Endometrial microvascular endothelial cells (primary cell): ENCODE measurements at regions not wholly inside any gene's neighbourhood (a gene's known extent, or its start where the extent isn't known, plus 50 kb on each side); places are given as distances from the start of the nearest gene placed in this dataset.

ENCODE experiments used
- in situ Hi-C: cut with HindIII; loops from 2 replicates; pipeline ENCODE4 v1.10.0; 2017; ENCODE audit warnings: low sequenced_read_pairs, low pct_unique_long_range_greater_than_20kb; ENCODE audit errors: inconsistent ontology term

DNA sequence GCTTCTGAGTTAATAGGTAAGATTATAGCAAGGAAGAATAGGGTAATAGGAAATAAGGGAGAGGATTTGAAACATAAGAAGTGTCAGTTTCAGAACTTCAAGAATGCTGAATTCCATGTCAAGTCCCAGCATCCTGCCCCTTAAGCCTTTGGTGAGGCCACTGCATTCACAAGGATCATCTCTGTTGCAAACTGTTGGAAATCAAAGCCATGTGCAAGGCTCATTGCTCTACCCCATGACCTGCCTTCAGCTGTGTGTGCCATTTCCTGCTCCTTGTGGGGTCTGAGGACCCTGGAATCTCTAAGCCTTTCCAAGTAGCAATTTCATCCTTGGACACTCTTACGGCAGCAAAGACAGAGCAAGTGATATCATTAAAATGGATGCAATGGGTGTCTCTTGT, 203.0 kb downstream of the CDC5L start:
- in situ Hi-C loops: no loop called here

DNA sequence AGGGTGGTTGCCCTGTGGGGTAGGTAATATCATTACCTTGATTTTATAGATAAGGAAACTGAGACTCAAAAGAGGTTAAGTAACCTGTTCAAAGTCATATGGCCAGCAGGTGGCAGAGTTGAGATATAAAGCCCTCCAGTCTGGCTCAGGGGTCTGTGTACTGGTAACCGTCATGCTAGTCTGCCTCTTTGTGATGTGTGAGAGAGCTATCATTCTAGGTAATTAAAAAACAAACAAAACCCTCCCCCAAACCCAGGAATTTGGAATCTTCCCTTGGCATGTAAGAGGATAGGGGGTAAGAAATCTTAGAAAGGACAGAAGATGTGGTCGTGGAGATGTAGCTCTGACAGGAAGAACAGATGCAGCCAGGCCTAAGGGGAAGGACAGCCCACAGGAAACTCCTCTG, 206.0 kb downstream of the CDC5L start:
- in situ Hi-C loops: no loop called here

DNA sequence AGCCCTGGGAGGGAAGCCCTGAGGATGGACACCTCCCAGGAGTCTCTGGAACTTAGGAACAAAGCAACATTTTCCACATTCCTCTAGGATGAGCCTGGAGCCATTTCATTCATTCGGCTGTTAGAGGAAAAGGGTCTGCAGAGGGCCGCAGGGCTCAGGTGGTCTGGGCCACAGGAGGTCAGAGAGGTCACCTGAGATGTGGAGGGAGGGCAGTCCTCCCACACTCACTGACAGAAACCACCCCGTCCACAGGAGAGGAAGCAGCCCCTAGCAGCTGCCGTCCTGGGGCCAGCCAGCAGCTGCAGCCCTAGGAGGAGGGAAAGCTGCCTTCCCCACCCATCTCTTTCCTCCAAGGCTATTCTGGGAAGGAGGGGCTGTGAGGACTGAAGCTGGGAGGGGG, 207.0 kb downstream of the CDC5L start:
- in situ Hi-C loops: no loop called here

DNA sequence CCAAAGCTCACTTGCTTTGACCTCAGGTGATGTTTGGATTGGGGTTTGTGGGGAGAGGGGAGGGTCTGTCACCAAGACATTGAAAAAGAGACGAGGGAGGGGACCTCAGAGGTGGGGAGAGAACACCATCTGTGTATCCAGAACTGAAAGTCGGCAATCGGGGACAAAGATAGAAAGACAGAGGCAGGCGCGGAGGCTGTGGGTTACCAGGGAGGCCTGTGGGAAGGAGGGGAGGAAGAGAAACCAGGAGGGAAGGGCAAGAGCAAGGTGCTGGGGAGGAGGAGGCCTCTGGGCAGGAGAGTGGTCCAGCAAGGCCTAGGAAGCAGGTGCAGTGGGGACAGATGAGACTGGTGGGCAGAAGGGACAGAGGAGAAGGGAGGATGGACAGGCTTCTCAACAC, 211.2 kb downstream of the CDC5L start:
- in situ Hi-C loops: no loop called here

DNA sequence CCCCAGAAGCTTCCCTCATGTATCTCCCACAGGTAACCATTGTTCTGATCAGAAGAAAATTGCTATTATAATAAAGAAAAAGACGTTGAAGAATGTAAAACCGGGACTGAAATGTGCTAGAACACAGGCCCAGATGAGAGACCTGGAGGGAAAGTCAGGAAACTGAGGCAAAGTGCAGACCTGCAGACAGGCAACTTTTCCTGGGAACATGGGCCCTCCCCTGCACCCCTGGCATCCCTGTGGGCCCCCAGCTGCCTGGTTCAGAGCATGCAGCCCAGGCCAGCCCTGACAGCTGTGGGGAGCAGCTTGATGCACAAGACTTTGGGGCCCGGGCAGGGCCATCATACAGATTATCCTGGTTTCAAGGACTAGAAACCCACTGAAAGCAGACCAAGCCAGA, 212.2 kb downstream of the CDC5L start:
- in situ Hi-C loops: no loop called here

DNA sequence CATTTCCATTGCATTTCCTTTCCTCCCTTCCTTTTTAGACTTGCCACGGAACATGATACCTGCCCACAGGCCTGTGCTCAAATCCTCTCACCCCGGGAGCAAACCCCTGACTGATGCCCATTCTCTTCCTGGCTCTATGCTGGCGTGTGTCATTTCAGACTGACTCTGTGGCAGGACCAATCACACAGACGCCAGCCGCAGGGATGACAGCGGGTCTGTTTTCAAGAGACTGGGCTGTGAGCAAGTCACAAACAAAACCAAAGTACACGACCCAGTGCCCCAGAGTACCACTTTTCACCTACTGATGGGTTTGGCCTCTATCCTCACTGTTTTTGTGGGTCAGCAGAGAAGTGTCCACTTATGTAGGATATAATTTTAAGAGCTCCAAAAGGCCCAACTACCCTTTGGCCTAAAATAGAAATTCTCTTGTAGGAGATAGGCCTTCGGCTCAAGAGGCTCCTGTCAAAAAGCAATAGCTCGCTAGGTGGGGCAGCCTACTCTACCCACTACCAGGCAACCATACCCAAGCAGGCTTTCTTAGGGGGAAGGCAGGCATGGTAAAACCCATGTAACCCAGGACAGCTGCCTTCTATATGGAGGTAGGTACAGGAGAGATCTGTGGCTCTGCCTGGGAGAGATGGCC, 215.7 kb downstream of the CDC5L start:
- in situ Hi-C loops: no loop called here

DNA sequence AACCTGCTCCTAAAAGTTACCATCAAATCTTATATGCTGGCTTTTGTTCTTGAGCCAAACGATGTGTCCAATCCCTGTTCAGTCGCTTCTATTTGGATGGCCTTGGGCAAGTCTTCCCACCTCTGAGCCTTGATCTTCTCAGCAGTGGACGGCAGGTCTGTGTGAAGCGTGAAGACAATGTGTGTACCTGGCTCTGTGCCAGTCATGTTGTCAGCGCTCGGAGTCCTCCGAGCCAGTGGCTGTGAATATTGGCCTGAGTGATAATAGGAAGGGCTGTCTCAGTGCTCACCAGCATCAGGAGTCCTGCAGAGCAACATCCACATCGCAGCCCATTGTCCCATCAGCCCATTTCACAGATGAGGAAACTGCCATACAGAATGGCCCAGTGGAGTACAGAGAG, 219.0 kb downstream of the CDC5L start:
- in situ Hi-C loops: no loop called here

DNA sequence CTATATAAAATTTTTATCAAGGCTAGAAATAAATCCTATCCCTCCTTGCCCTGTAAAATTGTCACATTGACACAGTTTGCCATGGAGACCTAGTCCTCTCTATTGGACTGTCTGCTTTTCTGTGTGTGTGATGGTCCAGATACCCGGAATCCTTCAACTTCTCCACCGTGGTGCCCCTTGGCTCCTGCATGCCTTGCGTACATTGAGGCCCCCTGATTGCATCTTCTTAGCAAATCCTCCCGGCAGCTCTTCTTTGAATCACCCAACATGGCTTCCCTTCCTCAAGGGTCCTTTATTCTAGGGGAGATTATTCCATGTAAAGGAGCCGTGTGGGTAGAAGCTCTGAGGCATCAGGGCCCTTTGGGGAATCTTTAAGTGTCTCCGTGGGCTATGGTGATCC, 219.5 kb downstream of the CDC5L start:
- in situ Hi-C loops: no loop called here

DNA sequence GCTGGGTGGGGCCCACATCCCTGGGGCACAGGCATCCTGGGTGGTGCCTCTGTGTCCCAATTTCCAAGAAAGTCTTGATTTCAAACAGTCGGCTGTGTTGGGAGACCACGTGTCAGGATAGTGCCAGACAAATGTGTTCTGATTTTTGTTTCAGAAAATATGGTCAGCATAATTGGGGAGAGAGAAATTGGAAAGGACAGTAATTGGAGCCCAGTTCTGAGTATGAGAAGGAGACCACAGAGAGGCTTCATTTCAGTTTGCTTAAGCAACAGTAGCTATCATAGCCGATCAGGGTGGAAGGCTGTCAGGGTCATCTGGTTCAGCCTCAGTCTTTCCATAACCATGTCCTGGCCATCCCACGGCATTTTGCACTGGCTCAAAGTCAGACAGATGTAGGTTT, 220.7 kb downstream of the CDC5L start:
- in situ Hi-C loops: no loop called here

DNA sequence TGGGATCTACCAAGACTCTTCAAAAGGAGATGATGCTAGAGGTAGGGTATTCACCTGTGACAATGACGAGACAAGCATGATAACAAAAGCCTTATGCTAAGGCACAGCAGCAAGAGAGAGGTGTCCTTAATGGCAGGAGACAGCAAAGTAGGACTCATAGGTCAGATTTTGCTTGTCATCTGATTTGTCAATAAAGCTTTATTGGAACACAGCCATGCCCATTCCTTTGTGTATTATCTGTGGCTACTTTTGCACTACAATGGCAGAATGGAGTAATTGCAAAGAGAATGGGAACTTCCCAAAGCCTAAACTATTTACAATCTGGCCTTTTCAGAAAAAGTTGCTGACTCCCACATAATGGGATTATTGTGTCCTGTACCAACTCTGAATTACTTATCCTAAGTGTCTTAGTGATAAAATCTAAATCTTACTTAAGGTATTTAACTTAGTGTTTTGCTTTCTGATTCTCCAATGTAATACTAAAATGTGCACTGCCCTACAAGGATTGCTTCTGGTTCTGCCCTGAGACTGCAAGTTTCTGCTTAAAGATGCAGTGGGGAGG, 221.6 kb downstream of the CDC5L start:
- in situ Hi-C loops: no loop called here

DNA sequence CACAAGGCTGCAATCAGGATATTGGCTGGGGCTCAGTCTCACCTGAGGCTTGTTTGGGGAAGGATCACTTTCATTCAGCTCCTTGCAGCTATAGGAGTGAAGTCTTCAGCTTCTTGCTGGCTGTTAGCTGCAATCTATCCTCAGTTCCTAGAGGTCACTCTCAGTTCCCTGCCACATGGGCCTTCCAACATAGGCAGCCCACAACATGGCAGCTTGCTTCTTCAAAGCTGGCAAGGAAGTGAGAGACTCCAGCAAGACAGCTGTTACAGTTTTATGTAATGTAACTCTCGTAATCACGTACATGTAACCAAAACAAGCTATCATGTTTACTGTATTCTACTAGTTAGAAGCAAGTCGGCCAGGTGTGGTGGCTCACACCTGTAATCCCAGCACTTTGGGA, 226.9 kb downstream of the CDC5L start:
- in situ Hi-C loops: no loop called here

DNA sequence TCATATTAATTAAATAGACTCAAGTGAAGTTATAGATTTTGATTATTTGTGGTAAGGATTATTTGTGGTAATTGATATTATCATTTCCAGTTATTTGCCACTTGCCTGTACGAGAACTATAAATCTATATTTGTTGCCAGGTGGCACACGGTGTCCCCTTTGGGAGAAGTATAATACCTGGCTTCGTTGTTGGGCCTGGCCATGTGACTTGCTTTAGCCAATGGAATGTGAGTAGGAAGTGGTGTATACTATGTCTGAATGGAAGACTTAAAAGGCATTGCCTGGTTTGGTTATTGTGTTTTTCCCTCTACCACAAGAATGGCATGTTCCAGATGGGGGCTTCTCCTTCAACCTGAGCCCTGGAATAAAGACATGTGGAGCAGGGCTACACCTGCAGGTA, 228.1 kb downstream of the CDC5L start:
- in situ Hi-C loops: no loop called here

DNA sequence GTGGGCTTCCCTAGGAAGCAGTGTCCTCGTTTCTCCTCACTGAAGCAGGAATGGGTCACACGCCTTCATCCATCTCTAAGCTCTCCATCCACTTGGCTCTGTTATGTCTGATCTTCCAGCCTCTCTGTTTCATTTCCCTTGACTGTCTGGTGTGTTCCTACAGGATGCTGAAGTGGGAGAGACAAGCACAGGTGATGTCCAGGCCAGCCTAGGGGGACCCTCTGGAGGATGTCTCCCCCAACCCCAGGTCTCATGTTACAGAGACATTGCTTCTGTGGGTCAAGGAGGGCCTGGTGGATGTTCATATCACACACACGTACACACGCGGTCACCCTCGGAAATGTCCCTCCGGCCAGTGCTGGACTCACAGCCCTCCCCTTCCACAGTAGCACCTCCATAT, 229.9 kb downstream of the CDC5L start:
- in situ Hi-C loops: no loop called here

DNA sequence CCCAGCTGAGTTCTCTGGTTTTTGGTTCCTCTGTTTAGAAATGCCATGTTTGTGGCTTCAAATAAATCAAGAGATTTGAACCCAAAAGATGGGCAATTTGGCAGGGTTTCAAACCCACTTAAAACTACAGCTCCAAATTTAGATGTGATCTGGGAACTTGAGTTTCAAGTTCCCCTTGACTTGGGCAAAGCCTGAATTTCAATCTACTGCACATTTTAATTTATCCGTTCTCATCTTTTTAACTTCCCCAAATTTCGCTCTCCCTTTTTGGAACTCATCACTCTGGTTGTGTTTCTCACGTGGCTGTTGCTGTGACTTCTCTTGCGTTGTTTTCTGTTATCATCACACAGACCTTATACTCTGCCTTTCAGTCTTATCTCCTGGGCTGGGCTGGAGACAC, 230.9 kb downstream of the CDC5L start:
- in situ Hi-C loops: no loop called here

DNA sequence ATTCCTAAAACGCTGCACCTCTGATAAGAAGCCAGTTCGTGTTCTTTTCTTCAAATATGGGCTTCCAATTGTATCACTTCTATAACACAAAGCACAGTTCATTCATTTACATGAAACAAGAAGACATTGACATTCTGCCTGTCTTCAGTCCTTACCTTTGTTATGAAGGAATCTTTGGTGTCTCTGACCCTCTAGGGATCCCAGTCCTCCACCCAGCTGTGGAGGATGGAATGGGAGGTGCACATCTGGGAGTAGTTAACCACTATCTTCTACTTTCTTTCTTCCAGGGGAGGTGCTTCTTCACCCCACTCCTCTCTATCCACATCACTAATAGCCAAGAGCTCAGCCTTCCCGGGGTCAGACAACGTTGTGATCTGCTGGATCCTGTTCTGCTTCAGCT, 233.4 kb downstream of the CDC5L start:
- in situ Hi-C loops: no loop called here

DNA sequence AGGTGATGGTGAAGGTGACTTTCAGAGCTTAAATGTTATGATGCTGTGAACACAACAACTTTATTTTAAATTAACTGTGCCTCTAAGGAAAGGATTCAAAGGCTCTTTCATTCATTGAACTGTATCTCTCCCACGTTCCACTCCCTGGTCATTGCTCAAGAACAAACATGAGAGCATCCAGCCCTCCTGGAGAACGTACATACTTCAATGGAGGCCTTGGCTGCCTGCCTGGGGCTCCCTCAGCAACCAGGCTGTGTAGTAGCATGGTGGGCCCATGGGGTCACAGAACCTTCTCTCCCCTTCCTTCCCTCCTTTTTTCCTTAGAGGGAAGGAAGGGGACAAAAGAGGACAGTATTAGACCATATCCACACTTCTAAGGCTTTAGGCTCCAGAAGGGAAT, 234.3 kb downstream of the CDC5L start:
- in situ Hi-C loops: no loop called here

DNA sequence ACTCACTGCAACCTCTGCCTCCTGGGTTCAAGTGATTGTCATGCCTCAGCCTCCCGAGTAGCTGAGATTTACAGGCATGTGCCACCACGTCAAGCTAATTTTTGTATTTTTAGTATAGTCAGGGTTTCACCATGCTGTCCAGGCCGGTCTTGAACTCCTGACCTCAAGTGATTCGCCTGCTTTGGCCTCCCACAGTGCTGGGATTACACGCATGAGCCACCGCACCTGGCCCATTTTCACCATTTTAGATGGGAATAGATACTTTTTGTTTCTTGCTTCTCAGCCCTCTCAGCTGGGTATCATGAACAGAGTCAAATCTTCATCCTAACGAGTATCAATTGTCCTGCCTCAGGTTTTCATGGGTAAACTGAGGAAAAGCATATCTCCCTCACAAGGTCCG, 235.0 kb downstream of the CDC5L start:
- in situ Hi-C loops: no loop called here

DNA sequence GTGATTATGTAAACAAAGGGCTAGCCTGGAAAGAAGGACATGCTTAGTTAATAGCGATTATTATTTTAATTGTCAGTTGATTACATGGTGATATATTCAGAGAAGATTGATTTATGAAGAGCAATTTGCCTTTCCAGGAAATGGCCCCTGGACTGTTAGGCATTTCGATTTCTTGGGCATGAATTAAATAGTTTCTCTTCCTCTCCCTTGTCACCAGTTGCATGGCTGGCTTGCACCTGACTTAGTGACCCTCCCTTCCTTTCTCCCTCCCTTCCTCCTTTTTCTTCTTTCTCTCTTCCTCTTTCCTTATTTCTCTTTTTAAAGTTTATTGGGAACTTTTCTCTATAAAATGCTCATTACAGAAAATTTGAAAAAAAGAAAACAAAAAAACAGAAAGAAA, 235.4 kb downstream of the CDC5L start:
- in situ Hi-C loops: no loop called here

DNA sequence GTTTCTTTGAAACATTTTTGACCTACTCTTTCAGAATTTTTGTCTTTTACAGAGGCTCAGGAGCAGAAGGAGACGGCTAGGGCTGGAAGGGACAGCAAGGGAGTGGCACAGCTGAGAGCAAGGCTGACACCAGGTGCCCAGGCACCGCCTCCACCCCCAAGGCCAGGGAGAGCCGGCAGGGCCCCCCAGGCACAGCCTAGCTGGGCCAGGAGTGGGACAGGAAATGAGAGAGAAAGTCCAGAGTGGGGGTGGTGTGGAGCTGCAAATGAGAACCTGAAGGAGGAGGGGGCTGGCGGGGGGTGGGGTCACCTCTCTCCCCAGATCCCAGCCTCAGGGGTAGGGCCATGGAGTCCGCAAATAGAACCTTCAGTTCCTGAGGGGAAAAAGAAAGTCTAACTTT, 236.7 kb downstream of the CDC5L start:
- in situ Hi-C loops: no loop called here

DNA sequence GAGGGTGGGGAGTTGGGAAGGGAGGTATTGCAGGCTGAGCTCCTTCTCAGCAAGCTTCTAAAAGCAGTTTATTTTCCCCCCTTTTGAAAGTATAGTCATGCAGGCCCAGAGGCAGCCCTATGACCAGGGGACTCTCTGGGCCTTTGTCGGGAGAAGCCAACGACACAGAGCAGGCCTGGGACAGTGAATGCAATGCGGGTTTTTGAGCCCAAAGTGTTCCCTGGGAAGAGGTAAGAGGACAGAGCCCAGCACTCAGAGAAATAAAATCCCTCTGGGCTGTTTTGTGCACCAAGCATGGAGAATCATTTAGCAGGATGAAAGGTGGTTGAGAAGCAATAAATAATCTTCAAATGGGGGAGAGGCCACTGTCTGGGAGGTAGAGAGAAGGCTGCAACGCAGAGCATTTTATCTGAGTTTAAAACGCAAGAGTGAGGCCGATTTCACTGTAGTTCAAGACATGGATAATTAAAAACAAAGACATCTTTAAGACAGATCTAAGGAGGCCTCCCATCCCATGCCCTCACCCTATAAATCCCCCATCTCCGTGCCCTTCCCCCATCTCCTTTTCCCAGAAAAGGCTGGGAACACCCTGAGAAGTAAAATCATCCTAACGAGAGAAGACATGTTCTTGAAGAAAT, 237.5 kb downstream of the CDC5L start:
- in situ Hi-C loops: no loop called here

DNA sequence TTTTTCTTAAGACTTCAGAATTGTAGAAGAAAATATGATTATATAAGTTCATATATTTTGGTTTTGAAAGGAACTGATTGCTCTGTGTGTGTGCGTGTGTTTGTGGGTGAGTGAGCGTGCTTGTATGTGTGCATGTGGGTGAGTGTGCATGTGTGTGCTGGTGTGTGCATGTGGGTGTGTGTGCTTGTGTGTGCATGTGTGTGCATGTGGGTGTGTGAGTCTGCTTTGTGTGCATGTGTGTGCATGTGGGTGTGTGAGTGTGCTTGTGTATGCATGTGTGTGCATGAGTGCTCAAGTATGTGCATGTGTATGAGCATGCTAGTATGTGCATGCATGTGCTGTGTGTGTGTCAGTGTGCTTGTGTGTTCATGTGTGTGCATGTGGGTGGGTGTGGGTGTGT, 238.5 kb downstream of the CDC5L start:
- in situ Hi-C loops: no loop called here
